Osteoblast (primary cell): ENCODE measurements at regions not wholly inside any gene's neighbourhood (a gene's known extent, or its start where the extent isn't known, plus 50 kb on each side); places are given as distances from the start of the nearest gene placed in this dataset.

ENCODE experiments used
- DNase-seq: peaks from one replicate; pipeline ENCODE4 v3.0.0; 2011; ENCODE audit warnings: low spot score, mixed read lengths; ENCODE audit not compliant: insufficient read length; ENCODE audit errors: missing footprints
- H2AFZ ChIP-seq: 2 replicates; pipeline ENCODE4 v1.6.0; 2011; ENCODE audit warnings: mild to moderate bottlenecking, low read length
- H3K27ac ChIP-seq: 2 replicates; pipeline ENCODE4 v1.5.1; 2011; ENCODE audit warnings: mild to moderate bottlenecking, low read depth, low read length, moderate library complexity
- H3K27me3 ChIP-seq: 2 replicates; pipeline ENCODE4 v1.6.0; 2012; ENCODE audit warnings: mild to moderate bottlenecking, control low read depth, inconsistent platforms, low read length, moderate library complexity; ENCODE audit not compliant: insufficient read depth
- H3K36me3 ChIP-seq: 2 replicates; pipeline ENCODE4 v1.5.1; 2011; ENCODE audit warnings: mild to moderate bottlenecking, low read length, control low read depth, moderate library complexity; ENCODE audit not compliant: insufficient read depth
- H3K4me1 ChIP-seq: 2 replicates; pipeline ENCODE4 v1.5.1; 2011; ENCODE audit warnings: mild to moderate bottlenecking, low read length, control low read depth, moderate library complexity; ENCODE audit not compliant: insufficient read depth
- H3K4me2 ChIP-seq: 2 replicates; pipeline ENCODE4 v1.6.0; 2011; ENCODE audit warnings: mild to moderate bottlenecking, low read length; ENCODE audit not compliant: insufficient read depth
- H3K4me3 ChIP-seq: fragments of 200-600 bp; sonication (generic); 3 replicates; pipeline ENCODE4 v1.5.1; 2012; ENCODE audit warnings: mild to moderate bottlenecking, low read length, inconsistent platforms; ENCODE audit not compliant: insufficient read depth
- H3K79me2 ChIP-seq: 2 replicates; pipeline ENCODE4 v1.6.0; 2012; ENCODE audit warnings: mild to moderate bottlenecking, low read length, control low read depth, inconsistent platforms; ENCODE audit not compliant: insufficient read depth
- H3K9me3 ChIP-seq: 2 replicates; pipeline ENCODE4 v1.5.1; 2011; ENCODE audit warnings: low read depth, low read length, control low read depth
- H4K20me1 ChIP-seq: 2 replicates; pipeline ENCODE4 v1.6.0; 2012; ENCODE audit warnings: mild to moderate bottlenecking, low read length, control low read depth; ENCODE audit not compliant: insufficient read depth
- TF ChIP-seq, protein P1 (sequence below): IDR thresholded peaks from 2 replicates; pipeline ENCODE4 v1.5.1; 2011; ENCODE audit warnings: mild to moderate bottlenecking, low read depth, low read length, moderate library complexity; ENCODE audit errors: extremely low read depth

DNA sequence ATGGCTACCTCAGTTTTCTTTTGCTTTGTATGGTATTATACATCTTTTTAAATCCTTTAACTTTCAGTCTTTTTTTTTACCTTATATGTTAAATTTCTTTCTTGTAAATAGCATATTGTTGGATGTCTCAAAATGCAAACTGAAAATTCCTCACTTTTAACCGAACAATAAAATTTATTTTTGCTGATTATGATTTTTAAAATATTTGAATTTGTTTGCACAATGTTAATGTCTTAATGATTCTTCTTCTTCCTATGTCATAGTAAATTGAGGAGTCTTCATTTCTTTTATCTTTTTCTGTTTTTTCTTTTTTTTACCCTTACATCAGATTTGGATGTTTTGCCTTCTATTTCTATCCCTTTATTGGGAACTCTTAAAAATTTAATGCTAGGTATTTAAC is 574.2 kb upstream of the CDH4 start:
- H3K4me2 ChIP-seq = no peak overlapping the region
- no peak for DNase-seq
- no peaks in the 10 kb centered on the region for H4K20me1 ChIP-seq
- no peak overlapping the region for H3K27ac ChIP-seq
- no peaks in the 10 kb centered on the region for H3K36me3 ChIP-seq
- H3K79me2 ChIP-seq = no peaks in the 10 kb centered on the region
- TF ChIP-seq, protein P1, sequence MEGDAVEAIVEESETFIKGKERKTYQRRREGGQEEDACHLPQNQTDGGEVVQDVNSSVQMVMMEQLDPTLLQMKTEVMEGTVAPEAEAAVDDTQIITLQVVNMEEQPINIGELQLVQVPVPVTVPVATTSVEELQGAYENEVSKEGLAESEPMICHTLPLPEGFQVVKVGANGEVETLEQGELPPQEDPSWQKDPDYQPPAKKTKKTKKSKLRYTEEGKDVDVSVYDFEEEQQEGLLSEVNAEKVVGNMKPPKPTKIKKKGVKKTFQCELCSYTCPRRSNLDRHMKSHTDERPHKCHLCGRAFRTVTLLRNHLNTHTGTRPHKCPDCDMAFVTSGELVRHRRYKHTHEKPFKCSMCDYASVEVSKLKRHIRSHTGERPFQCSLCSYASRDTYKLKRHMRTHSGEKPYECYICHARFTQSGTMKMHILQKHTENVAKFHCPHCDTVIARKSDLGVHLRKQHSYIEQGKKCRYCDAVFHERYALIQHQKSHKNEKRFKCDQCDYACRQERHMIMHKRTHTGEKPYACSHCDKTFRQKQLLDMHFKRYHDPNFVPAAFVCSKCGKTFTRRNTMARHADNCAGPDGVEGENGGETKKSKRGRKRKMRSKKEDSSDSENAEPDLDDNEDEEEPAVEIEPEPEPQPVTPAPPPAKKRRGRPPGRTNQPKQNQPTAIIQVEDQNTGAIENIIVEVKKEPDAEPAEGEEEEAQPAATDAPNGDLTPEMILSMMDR = no peak
- H3K27me3 ChIP-seq = no peaks in the 10 kb centered on the region
- H3K9me3 ChIP-seq = no peaks in the 10 kb centered on the region
- H3K4me3 ChIP-seq = no peak overlapping the region
- no peaks in the 10 kb centered on the region for H3K4me1 ChIP-seq
- no peak overlapping the region for H2AFZ ChIP-seq

DNA sequence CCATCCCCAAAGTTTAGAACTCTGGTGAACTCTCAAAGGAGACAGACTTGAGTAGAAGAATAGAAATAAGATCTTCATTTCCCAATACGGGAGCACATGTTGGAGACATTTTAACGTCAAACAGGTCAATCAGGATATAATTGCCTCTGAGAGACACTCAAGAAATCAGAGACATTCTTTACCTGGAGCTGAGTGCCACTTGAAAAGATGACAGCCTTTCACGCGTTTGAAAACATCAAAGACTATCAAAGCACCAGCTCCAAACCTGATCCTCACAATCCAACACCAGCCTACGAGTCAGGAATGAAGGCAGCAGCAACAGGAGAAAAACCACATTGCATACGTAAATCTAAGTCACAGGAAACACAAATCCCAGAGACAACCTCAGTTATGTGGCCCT is 571.5 kb upstream of the CDH4 start:
- Histone ChIP-seq H2AFZ (no peak overlapping the region), H3K27me3 (no peaks in the 10 kb centered on the region), H4K20me1 (no peaks in the 10 kb centered on the region), H3K4me2 (no peak overlapping the region), H3K4me3 (no peak overlapping the region), H3K36me3 (no peaks in the 10 kb centered on the region), H3K4me1 (no peaks in the 10 kb centered on the region), H3K79me2 (no peaks in the 10 kb centered on the region), H3K9me3 (no peaks in the 10 kb centered on the region), H3K27ac (no peak overlapping the region)
- TF ChIP-seq, protein P1 = no peak
- no peak for DNase-seq

DNA sequence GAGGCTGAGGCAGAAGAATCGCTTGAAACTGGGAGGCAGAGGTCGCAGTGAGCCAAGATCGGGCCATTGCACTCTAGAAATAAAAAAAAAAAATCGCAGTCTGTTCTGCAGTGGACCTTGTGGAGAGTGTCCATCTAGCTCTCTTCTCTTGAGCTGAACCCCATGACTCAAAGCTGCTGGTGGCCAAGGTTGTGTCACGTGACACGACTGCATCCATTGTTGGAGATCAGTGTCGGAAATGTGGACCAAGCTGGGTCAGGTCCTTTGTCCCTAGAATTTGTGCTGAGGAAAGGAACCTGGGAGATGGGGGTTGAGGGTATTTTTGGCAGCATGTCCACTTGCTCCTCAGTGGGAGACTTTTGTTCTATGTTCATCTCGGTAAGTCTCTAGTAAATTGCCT is 564.8 kb upstream of the CDH4 start:
- no peak overlapping the region for H3K27ac ChIP-seq
- TF ChIP-seq, protein P1 = no peak
- H3K4me3 ChIP-seq = no peak overlapping the region
- no peak overlapping the region for H2AFZ ChIP-seq
- H3K36me3 ChIP-seq = no peaks in the 10 kb centered on the region
- DNase-seq = no peak
- H3K4me1 ChIP-seq = no peaks in the 10 kb centered on the region
- no peaks in the 10 kb centered on the region for H4K20me1 ChIP-seq
- no peaks in the 10 kb centered on the region for H3K9me3 ChIP-seq
- H3K79me2 ChIP-seq = no peaks in the 10 kb centered on the region
- no peak overlapping the region for H3K4me2 ChIP-seq
- no peaks in the 10 kb centered on the region for H3K27me3 ChIP-seq

DNA sequence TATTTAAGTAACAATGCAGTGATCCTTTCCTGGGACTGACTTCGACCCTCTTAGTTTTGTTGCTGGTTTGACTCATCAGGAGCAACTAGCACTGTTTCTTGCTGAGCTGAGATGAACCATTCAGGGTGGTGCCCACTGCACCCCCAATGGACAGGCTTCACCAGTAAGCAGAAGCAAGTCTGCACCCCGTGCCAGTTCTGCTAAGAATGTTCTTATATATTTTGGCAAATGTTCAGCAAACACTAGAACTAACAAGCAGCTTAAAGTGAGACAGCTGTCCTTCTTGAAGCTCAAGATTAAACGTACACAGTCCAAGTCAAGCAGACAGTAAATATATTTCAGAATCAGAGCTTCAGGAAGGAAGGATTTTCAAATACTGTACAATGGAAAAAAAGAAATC is 561.3 kb upstream of the CDH4 start:
- H3K4me2 ChIP-seq = no peak overlapping the region
- no peaks in the 10 kb centered on the region for H3K79me2 ChIP-seq
- H4K20me1 ChIP-seq = no peaks in the 10 kb centered on the region
- no peak overlapping the region for H2AFZ ChIP-seq
- peaks cover 7% of the 10 kb centered on the region for H3K4me1 ChIP-seq
- H3K27ac ChIP-seq = no peak overlapping the region
- TF ChIP-seq, protein P1 = no peak
- no peaks in the 10 kb centered on the region for H3K36me3 ChIP-seq
- H3K27me3 ChIP-seq = no peaks in the 10 kb centered on the region
- DNase-seq = no peak
- H3K9me3 ChIP-seq = no peaks in the 10 kb centered on the region
- H3K4me3 ChIP-seq = no peak overlapping the region
